ENCODE measurements at regions not wholly inside any gene's neighbourhood (a gene's known extent, or its start where the extent isn't known, plus 50 kb on each side); places are given as distances from the start of the nearest gene placed in this dataset.

DNA sequence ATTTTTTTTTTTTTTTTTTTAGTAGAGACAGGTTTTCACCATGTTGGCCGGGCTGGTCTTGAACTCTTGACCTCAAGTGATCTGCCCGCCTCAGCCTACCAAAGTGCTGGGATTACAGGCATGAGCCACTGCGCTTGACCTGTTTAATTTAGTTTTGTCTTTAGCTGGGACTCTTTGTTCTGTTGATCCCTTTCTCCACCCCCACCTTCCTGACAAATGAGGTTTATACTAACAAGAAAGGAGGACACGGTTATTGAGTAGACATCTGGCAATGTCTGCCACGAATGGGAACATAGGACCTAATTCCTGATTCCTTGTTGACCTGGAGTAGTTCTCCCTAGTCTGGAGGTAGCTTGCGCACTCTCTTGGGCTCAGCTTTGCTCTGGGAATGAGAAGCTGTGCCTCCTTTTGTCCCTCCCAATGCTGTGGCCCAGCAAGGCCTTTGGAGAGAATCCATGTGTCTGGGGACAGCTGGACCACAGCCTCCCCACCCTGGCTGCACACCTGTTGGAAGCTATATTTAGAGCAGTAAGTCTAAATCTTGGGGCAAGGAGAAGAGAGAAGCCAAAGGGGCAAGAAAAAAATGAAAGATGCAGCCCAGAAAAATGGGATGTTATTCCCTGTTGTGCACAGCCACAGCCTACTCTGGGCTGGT, 53.2 kb upstream of the ADPGK start:
- Mint-ChIP-seq H3K4me1 (peaks cover 13 to 17% of the 10 kb centered on the region in 2 experiments), H3K9me3 (no peaks in the 10 kb centered on the region; a peak in 1 of 5 replicates), H3K4me3 (no peak overlapping the region), H3K27ac (no peak overlapping the region), H3K36me3 (ENCODE audit: insufficient read depth in 1 of 3, low read depth in 3 of 3) (no peaks in the 10 kb centered on the region), H3K27me3 (ENCODE audit: low read depth) (peaks cover 4% of the 10 kb centered on the region)
- Histone ChIP-seq H3K4ac (ENCODE audit: low read depth, low read length) (no peak overlapping the region), H4K91ac (ENCODE audit: insufficient read length, low read depth, low read length) (no peak overlapping the region), H3K23ac (ENCODE audit: insufficient read length, low read depth, low read length) (no peak overlapping the region), H3K23me2 (ENCODE audit: insufficient read length, low read depth, low read length, poor library complexity, severe bottlenecking) (no peaks in the 10 kb centered on the region), H3K56ac (ENCODE audit: insufficient read length, low read depth, low read length) (no peak overlapping the region), H2BK20ac (ENCODE audit: low read depth, low read length, poor library complexity, severe bottlenecking) (no peak overlapping the region), H3K14ac (ENCODE audit: insufficient read depth, low read length) (no peak overlapping the region), H3K27ac (ENCODE audit: insufficient read length, low read depth, low read length) (no peak overlapping the region), H3K79me2 (ENCODE audit: insufficient read depth, low read length) (no peaks in the 10 kb centered on the region), H2BK120ac (ENCODE audit: low read depth, low read length, poor library complexity, severe bottlenecking) (no peak overlapping the region), H4K5ac (ENCODE audit: insufficient read length, low read depth, low read length) (no peak overlapping the region), H3K18ac (ENCODE audit: insufficient read length, low read depth, low read length) (no peak overlapping the region), H4K8ac (replicated peaks; ENCODE audit: insufficient read length, low read depth, low read length) (no peak overlapping the region), H2BK12ac (ENCODE audit: insufficient read length, low read depth, low read length) (no peak overlapping the region), H2AK5ac (ENCODE audit: insufficient read length, low read length) (no peak overlapping the region), H3K9ac (ENCODE audit: extremely low read depth, insufficient read length, low read length) (no peak overlapping the region), H4K20me1 (ENCODE audit: control insufficient read depth, insufficient read depth, insufficient read length) (no peaks in the 10 kb centered on the region), H3T11ph (ENCODE audit: low read length) (no peak overlapping the region), H3K4me1 (ENCODE audit: insufficient read depth, low read length) (no peaks in the 10 kb centered on the region), H2BK15ac (ENCODE audit: low read depth, low read length) (no peak overlapping the region), H3K4me2 (ENCODE audit: insufficient read depth, insufficient read length, low read length) (no peak overlapping the region), H2AFZ (ENCODE audit: low read length) (no peak overlapping the region), H3K79me1 (ENCODE audit: insufficient read depth, low read depth, low read length, poor library complexity, severe bottlenecking) (no peaks in the 10 kb centered on the region), H3K27me3 (ENCODE audit: insufficient read depth, low read length) (no peaks in the 10 kb centered on the region), H2BK5ac (ENCODE audit: insufficient read length, low read length) (no peak overlapping the region), H3K9me3 (ENCODE audit: control insufficient read depth, low read depth, low read length) (no peaks in the 10 kb centered on the region)
- DNase-seq = no peak
- TF ChIP-seq, protein P1, sequence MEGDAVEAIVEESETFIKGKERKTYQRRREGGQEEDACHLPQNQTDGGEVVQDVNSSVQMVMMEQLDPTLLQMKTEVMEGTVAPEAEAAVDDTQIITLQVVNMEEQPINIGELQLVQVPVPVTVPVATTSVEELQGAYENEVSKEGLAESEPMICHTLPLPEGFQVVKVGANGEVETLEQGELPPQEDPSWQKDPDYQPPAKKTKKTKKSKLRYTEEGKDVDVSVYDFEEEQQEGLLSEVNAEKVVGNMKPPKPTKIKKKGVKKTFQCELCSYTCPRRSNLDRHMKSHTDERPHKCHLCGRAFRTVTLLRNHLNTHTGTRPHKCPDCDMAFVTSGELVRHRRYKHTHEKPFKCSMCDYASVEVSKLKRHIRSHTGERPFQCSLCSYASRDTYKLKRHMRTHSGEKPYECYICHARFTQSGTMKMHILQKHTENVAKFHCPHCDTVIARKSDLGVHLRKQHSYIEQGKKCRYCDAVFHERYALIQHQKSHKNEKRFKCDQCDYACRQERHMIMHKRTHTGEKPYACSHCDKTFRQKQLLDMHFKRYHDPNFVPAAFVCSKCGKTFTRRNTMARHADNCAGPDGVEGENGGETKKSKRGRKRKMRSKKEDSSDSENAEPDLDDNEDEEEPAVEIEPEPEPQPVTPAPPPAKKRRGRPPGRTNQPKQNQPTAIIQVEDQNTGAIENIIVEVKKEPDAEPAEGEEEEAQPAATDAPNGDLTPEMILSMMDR (conservative IDR thresholded peaks at IDR 0.05) = no peak
- no CpG with 5 or more reads among the region's 6 CpGs for WGBS (ENCODE audit: extremely low coverage, insufficient read length, low lambda C conversion rate)
